B cell (primary cell): ENCODE measurements at regions not wholly inside any gene's neighbourhood (a gene's known extent, or its start where the extent isn't known, plus 50 kb on each side); places are given as distances from the start of the nearest gene placed in this dataset.

Source experiments
- ATAC-seq: fragments of 200-7000 bp; cut with Tn5 transposase; one replicate; pipeline ENCODE4 v1.10.0; 2021; ENCODE audit warnings: low read depth, mild to moderate bottlenecking, moderate number of reproducible peaks, moderate library complexity
- CTCF ChIA-PET: fragments of 350-600 bp; sonication (Branson Sonifier 250); formaldehyde crosslinking; loops from one replicate; lab custom pipeline; 2021; ENCODE audit warnings: antibody characterized with exemption, inconsistent platforms; lab: Charles Lee
- POLR2A ChIA-PET: fragments of 350-600 bp; sonication (Branson Sonifier 250); formaldehyde crosslinking; loops from one replicate; lab custom pipeline; 2021; ENCODE audit warnings: antibody characterized with exemption; lab: Charles Lee
- DNase-seq: peaks from one replicate; pipeline ENCODE4 v3.0.0; 2013
- H2AFZ ChIP-seq: 2 replicates; pipeline ENCODE4 v1.6.1; 2012; ENCODE audit warnings: mild to moderate bottlenecking, low read depth, low read length; ENCODE audit not compliant: insufficient read depth, poor library complexity, severe bottlenecking
- H3K27ac ChIP-seq, 2 donors: 1 replicate in 1 of 2; 2 replicates in 1 of 2; pipeline ENCODE4 v1.5.1; 2012 to 2013; ENCODE audit warnings: low read length in 2 of 2, mild to moderate bottlenecking in 2 of 2, moderate library complexity in 1 of 2
- H3K27me3 ChIP-seq, 4 experiments: fragments of 200-600 bp in 1 of 4; sonication (generic) in 1 of 4; replicated peaks in 1 of 4; 1 replicate in 2 of 4; 2 replicates in 2 of 4; pipeline versions ENCODE4 v1.6.1 to v1.7.0; 2013 to 2016; ENCODE audit warnings: low read length in 3 of 4, mild to moderate bottlenecking in 2 of 4, mixed read lengths in 1 of 4, moderate library complexity in 1 of 4; ENCODE audit not compliant: insufficient read depth in 4 of 4, control insufficient read depth in 3 of 4; ENCODE audit errors: control extremely low read depth in 1 of 4
- H3K36me3 ChIP-seq, 2 experiments: replicated peaks in 1 of 2; 1 replicate in 1 of 2; 2 replicates in 1 of 2; pipeline versions ENCODE4 v1.6.1 to v1.7.1; 2013; ENCODE audit warnings: low read length in 1 of 2; ENCODE audit not compliant: insufficient read depth in 2 of 2, control insufficient read depth in 1 of 2; ENCODE audit errors: control extremely low read depth in 1 of 2, extremely low read depth in 1 of 2
- H3K4me1 ChIP-seq, 2 donors: fragments of 200-600 bp in 1 of 2; sonication (generic) in 1 of 2; 1 replicate in 1 of 2; 2 replicates in 1 of 2; pipeline versions ENCODE4 v1.5.1 to v1.6.1; 2013 to 2017; ENCODE audit warnings: low read length in 2 of 2; ENCODE audit not compliant: control insufficient read depth in 2 of 2, insufficient read depth in 2 of 2
- H3K4me2 ChIP-seq: replicated peaks from 2 replicates; pipeline ENCODE3; 2012; ENCODE audit warnings: mild to moderate bottlenecking, low read depth, low read length; ENCODE audit not compliant: poor library complexity, severe bottlenecking
- H3K4me3 ChIP-seq, 5 experiments: fragments of 200-600 bp in 1 of 5; sonication (generic) in 1 of 5; 1 replicate in 3 of 5; 2 replicates in 2 of 5; pipeline versions ENCODE4 v1.5.1 to v1.7.0; 2011 to 2016; ENCODE audit warnings: low read length in 4 of 5, mild to moderate bottlenecking in 4 of 5, low read depth in 2 of 5, control low read depth in 1 of 5, moderate library complexity in 1 of 5; ENCODE audit not compliant: insufficient read depth in 1 of 5; ENCODE audit errors: control extremely low read depth in 1 of 5, extremely low read depth in 1 of 5
- H3K79me2 ChIP-seq: fragments of 200-600 bp; sonication (generic); one replicate; pipeline ENCODE4 v1.6.0; 2016; ENCODE audit warnings: low read length; ENCODE audit not compliant: control insufficient read depth, insufficient read depth
- H3K9ac ChIP-seq: fragments of 200-600 bp; sonication (generic); 2 replicates; pipeline ENCODE4 v1.6.1; 2017; ENCODE audit warnings: mild to moderate bottlenecking, low read length, moderate library complexity
- H3K9me3 ChIP-seq, 3 donors: one replicate each; pipeline versions ENCODE4 v1.6.1 to v1.7.1; 2013; ENCODE audit warnings: low read length in 2 of 3; ENCODE audit not compliant: control insufficient read depth in 2 of 3, insufficient read depth in 1 of 3; ENCODE audit errors: control extremely low read depth in 1 of 3
- H4K20me1 ChIP-seq: 2 replicates; pipeline ENCODE4 v1.6.0; 2012; ENCODE audit warnings: mild to moderate bottlenecking, low read length; ENCODE audit not compliant: insufficient read depth, control insufficient read depth, poor library complexity, severe bottlenecking
- H3K27ac Mint-ChIP-seq: one replicate; pipeline ENCODE4 v1.8.0; 2021; ENCODE audit warnings: mixed read lengths
- H3K27me3 Mint-ChIP-seq: one replicate; pipeline ENCODE4 v1.8.0; 2021; ENCODE audit warnings: mixed read lengths
- H3K4me1 Mint-ChIP-seq: one replicate; pipeline ENCODE4 v1.8.0; 2021; ENCODE audit warnings: mixed read lengths
- H3K4me3 Mint-ChIP-seq: one replicate; pipeline ENCODE4 v1.8.0; 2021; ENCODE audit warnings: mixed read lengths
- H3K9me3 Mint-ChIP-seq: one replicate; pipeline ENCODE4 v1.8.0; 2022; ENCODE audit warnings: mixed read lengths; ENCODE audit not compliant: insufficient read depth
- CTCF ChIP-seq: fragments of 200-600 bp; IDR thresholded peaks from one replicate; pipeline ENCODE4 v1.8.0; 2022; ENCODE audit warnings: antibody characterized with exemption, mild to moderate bottlenecking
- EZH2 ChIP-seq: IDR thresholded peaks from 2 replicates; pipeline ENCODE4 v1.6.1; 2012; ENCODE audit warnings: borderline replicate concordance, low read depth, mild to moderate bottlenecking, moderate library complexity, low read length; ENCODE audit not compliant: insufficient read depth, poor library complexity, severe bottlenecking
- WGBS: methylation state at CpG from one replicate; pipeline ENCODE4 v1.1.5; 2013; ENCODE audit warnings: missing lambda C conversion rate; ENCODE audit not compliant: insufficient coverage; 5-methylcytosine and 5-hydroxymethylcytosine counted together
- intact Hi-C: fragments of 100-400 bp; cut with micrococcal nuclease; formaldehyde crosslinking; loops from one replicate; pipeline ENCODE4 v1.10.0; 2022

DNA sequence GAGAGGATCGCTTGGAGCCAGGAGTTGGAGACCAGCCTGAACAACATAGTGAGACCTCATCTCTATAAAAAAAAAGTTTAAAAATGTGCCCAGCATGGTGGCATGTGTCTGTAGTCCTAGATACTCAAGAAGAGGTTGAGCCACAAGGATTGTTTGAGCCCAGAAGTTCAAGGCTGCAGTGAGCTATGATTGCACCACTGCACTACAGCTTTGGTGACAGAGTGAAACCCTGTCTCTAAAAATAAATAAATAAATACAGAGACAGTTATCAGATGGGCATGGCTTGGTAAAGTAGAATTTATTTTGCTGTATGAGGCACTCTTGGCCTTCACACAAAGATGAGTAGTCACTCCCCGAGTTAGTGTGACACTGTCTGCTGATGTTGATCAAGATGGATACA is 54.1 kb upstream of the SPRY1 start:
- H3K27ac ChIP-seq: no peak overlapping the region
- H3K4me3 ChIP-seq: no peak overlapping the region
- ChIA-PET CTCF (interaction anchor here (0.6 kb wide), 1 partner anchor 28 kb away, joined by 4 read pairs; no protein-coding TSS in a partner anchor), POLR2A (no interaction called here)
- no peaks in the 10 kb centered on the region for H3K36me3 ChIP-seq
- no peak overlapping the region for H3K9ac ChIP-seq
- intact Hi-C loops: no loop called here
- H3K27ac Mint-ChIP-seq: no peak overlapping the region
- no peak for TF ChIP-seq EZH2
- H3K4me1 Mint-ChIP-seq: no peaks in the 10 kb centered on the region
- no peaks in the 10 kb centered on the region for H3K9me3 Mint-ChIP-seq
- H2AFZ ChIP-seq: no peak overlapping the region
- no peaks in the 10 kb centered on the region for H3K9me3 ChIP-seq
- peaks cover 17% of the 10 kb centered on the region for H3K27me3 Mint-ChIP-seq
- no peak overlapping the region for H3K4me2 ChIP-seq
- no peaks in the 10 kb centered on the region for H4K20me1 ChIP-seq
- H3K4me1 ChIP-seq: no peaks in the 10 kb centered on the region
- DNase-seq (no peak), ATAC-seq (no peak)
- 100% methylated on average over 2 of the region's 2 CpGs for WGBS
- no peaks in the 10 kb centered on the region for H3K79me2 ChIP-seq
- H3K4me3 Mint-ChIP-seq: no peak overlapping the region
- H3K27me3 ChIP-seq: no peaks in the 10 kb centered on the region

DNA sequence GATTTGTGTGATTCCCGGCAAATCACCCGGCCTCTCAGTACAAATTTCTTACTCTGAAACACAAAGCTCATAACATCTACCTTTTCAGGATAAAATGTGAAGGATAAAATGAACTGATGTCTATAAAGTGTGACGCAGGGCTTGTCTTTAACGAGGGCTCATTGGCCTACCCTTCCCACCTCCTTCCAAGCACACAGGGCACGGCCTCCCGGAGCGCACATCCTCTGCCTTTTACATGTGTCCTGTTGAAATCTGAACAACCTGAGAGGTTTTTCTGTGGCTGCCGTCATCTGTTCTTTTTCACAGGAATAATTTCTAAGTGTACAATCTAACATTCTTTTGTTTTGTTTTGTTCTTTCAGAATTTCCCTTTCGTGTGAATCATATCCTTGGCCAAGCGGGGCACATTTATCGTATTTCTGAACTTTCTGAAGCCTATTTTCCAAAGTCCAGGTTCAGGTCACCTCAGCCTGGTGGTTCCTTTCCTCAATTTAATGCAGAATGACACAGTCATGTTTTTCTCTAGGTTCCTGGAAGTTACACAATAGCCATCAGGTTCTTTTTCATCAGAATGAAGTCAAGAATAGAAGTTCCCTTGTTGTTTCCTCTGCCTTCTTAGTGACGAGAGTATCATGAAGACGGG is 53.1 kb upstream of the SPRY1 start:
- H3K27me3 ChIP-seq: no peaks in the 10 kb centered on the region
- no peak overlapping the region for H2AFZ ChIP-seq
- 96% methylated on average over 9 of the region's 13 CpGs for WGBS
- ChIA-PET CTCF (no interaction called here), POLR2A (no interaction called here)
- H3K4me1 Mint-ChIP-seq: no peaks in the 10 kb centered on the region
- H3K9me3 Mint-ChIP-seq: no peaks in the 10 kb centered on the region
- no peaks in the 10 kb centered on the region for H3K9me3 ChIP-seq
- TF ChIP-seq CTCF: no peak
- no peak for ATAC-seq
- H3K4me2 ChIP-seq: no peak overlapping the region
- H4K20me1 ChIP-seq: no peaks in the 10 kb centered on the region
- no peaks in the 10 kb centered on the region for H3K36me3 ChIP-seq
- H3K4me3 Mint-ChIP-seq: no peak overlapping the region
- no peak overlapping the region for H3K27ac Mint-ChIP-seq
- intact Hi-C loops: no loop called here
- H3K4me3 ChIP-seq: no peak overlapping the region
- no peak overlapping the region for H3K27ac ChIP-seq
- H3K4me1 ChIP-seq: no peaks in the 10 kb centered on the region
- peaks cover 14% of the 10 kb centered on the region for H3K27me3 Mint-ChIP-seq
- no peak overlapping the region for H3K9ac ChIP-seq
- H3K79me2 ChIP-seq: no peaks in the 10 kb centered on the region
- DNase-seq: no peak
